GM12878 (cell line): ENCODE measurements at regions not wholly inside any gene's neighbourhood (a gene's known extent, or its start where the extent isn't known, plus 50 kb on each side); places are given as distances from the start of the nearest gene placed in this dataset.

Experiments
- ASH2L ChIP-seq: fragments of 300-600, 200-600 bp; sonication (generic); IDR thresholded peaks from 2 replicates; pipeline ENCODE4 v1.6.1; 2017; ENCODE audit warnings: low read depth, mild to moderate bottlenecking, borderline replicate concordance
- ATF3 ChIP-seq: IDR thresholded peaks from 2 replicates; pipeline ENCODE4 v1.6.1; 2011; ENCODE audit warnings: low read depth, mild to moderate bottlenecking, low read length, moderate library complexity, borderline replicate concordance; ENCODE audit errors: extremely low read depth
- BCL11A ChIP-seq: IDR thresholded peaks from 2 replicates; pipeline ENCODE4 v1.6.1; 2011; ENCODE audit warnings: low read depth, low read length
- CTCF ChIP-seq, 3 experiments: IDR thresholded peaks in 2 of 3; conservative IDR thresholded peaks in 1 of 3; 2 replicates each; pipeline ENCODE4 v1.5.1; 2011; ENCODE audit warnings: low read depth in 3 of 3, low read length in 3 of 3, mild to moderate bottlenecking in 3 of 3, control low read depth in 2 of 3, moderate library complexity in 2 of 3, inconsistent platforms in 1 of 3, mixed read lengths in 1 of 3; ENCODE audit not compliant: control insufficient read depth in 2 of 3, insufficient read depth in 1 of 3; ENCODE audit errors: extremely low read depth in 1 of 3
- EGR1 ChIP-seq, 2 experiments: IDR thresholded peaks; 1 replicate in 1 of 2; 2 replicates in 1 of 2; pipeline ENCODE4 v1.6.1; 2011 to 2012; ENCODE audit warnings: low read depth in 2 of 2, low read length in 2 of 2, borderline replicate concordance in 1 of 2, mild to moderate bottlenecking in 1 of 2, moderate library complexity in 1 of 2

GRCh38 chr20:60806824-60807223 is 445.2 kb upstream of the CDH4 start:
- TF ChIP-seq ASH2L (no peak), CTCF (IDR thresholded peaks at IDR 0.05 in 2 of 3, conservative IDR thresholded peaks at IDR 0.05 in 1 of 3; ENCODE audit: control insufficient read depth in 2 of 3, extremely low read depth in 1 of 3, insufficient read depth in 1 of 3, low read depth in 3 of 3, low read length in 3 of 3) (no peak), ATF3 (no peak), BCL11A (no peak), EGR1 (IDR thresholded peaks at IDR 0.05; ENCODE audit: borderline replicate concordance in 1 of 2, low read depth in 2 of 2, low read length in 2 of 2) (no peak)
